A673 (cell line): ENCODE measurements at regions not wholly inside any gene's neighbourhood (a gene's known extent, or its start where the extent isn't known, plus 50 kb on each side); places are given as distances from the start of the nearest gene placed in this dataset.

Experiments used
- EZH2 ChIP-seq: fragments of 200-600 bp; sonication (generic); IDR thresholded peaks from 2 replicates; pipeline ENCODE4 v1.6.1; 2017; ENCODE audit warnings: borderline replicate concordance, low read depth, mild to moderate bottlenecking, mixed read lengths, antibody characterized with exemption, low read length; ENCODE audit not compliant: poor library complexity, severe bottlenecking
- TF ChIP-seq, protein P1 (sequence below): fragments of 300-800, 200-600 bp; sonication (generic); conservative IDR thresholded peaks from 2 replicates; pipeline ENCODE4 v1.5.1; 2017; ENCODE audit warnings: low read depth, mild to moderate bottlenecking, antibody characterized with exemption, low read length, moderate library complexity, mixed read lengths

DNA sequence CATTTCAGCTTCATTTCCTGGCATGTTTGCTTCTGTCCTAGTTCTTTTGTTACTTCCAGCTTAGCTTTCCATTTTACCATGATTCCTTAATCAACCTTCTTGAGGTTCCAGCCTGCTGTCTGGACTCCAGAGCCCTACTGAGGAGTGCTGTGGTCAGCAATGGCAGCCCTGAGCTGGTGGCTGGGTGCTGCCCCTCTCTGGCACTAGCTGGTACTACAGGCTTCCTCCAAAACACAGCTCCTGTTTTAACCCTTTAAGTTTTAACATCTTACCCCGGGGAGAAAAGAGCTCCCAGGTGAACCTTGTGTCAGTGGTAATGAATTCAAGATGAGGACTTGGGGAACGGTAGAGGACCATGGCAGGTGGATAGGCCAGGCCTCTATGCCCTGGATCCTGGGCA lies 395.5 kb downstream of the TMEM114 start:
- TF ChIP-seq, protein P1, sequence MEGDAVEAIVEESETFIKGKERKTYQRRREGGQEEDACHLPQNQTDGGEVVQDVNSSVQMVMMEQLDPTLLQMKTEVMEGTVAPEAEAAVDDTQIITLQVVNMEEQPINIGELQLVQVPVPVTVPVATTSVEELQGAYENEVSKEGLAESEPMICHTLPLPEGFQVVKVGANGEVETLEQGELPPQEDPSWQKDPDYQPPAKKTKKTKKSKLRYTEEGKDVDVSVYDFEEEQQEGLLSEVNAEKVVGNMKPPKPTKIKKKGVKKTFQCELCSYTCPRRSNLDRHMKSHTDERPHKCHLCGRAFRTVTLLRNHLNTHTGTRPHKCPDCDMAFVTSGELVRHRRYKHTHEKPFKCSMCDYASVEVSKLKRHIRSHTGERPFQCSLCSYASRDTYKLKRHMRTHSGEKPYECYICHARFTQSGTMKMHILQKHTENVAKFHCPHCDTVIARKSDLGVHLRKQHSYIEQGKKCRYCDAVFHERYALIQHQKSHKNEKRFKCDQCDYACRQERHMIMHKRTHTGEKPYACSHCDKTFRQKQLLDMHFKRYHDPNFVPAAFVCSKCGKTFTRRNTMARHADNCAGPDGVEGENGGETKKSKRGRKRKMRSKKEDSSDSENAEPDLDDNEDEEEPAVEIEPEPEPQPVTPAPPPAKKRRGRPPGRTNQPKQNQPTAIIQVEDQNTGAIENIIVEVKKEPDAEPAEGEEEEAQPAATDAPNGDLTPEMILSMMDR = peak; percentile 55
- no peak for TF ChIP-seq EZH2
